ENCODE measurements at regions not wholly inside any gene's neighbourhood (a gene's known extent, or its start where the extent isn't known, plus 50 kb on each side); places are given as distances from the start of the nearest gene placed in this dataset.
"Not testable (repeated sequence)": the region's sequence is repeated elsewhere in the genome, so short reads cannot be mapped to it uniquely, and the experiment has no call there.

DNA sequence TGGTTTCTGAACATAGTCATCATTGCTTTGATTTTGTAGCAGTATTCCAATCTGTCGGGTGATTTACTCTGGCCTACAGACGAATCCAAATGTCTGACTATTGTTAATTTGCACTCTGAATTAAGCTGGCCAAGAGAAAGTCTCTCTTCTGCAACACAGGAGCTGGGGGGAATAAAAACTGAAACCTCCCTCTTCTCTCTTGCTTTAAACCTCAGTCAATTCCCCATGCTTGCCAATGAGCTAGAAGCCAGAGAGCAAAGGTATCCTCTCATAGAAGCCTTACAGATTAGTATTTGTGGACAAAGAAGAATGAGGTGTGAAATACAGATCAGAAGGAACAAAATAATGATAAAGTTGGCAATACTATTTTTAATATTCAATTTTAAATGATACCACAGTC, 353.9 kb upstream of the CDH10 start:
- DNase-seq (ENCODE audit: extremely low read depth in 1 of 11, low read depth in 9 of 11, low spot score in 4 of 11), result no peak

DNA sequence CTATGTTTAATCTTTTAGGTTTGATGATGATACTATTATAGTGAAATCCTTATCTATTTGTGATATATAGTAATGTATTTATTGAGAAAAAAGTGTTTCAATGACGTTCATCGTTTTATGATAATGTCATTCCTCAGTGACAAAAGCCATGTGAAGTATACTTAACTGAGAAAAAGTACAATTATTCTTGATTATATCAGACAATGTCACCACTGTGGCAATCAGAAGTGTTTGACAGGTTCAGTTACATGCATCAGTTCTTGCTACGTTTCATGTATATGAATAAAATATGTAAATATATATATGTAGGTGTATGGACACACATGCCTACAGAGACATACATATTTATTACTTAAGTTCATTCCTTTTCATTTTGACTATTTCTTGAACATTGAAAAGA, 341.5 kb upstream of the CDH10 start:
- no peak for DNase-seq (ENCODE audit: extremely low read depth in 1 of 11, low read depth in 9 of 11, low spot score in 4 of 11)

DNA sequence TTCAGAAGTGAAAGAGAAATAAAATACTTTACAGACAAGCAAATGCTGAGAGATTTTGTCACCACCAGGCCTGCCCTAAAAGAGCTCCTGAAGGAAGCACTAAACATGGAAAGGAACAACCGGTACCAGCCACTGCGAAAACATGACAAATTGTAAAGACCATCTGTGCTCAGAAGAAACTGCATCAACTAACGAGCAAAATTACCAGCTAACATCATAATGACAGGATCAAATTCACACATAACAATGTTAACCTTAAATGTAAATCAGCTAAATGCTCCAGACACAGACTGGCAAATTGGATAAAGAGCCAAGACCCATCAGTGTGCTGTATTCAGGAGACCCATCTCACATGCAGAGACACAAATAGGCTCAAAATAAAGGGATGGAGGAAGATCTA, 333.8 kb upstream of the CDH10 start:
- not testable (repeated sequence) for DNase-seq (ENCODE audit: extremely low read depth in 1 of 11, low read depth in 9 of 11, low spot score in 4 of 11)

DNA sequence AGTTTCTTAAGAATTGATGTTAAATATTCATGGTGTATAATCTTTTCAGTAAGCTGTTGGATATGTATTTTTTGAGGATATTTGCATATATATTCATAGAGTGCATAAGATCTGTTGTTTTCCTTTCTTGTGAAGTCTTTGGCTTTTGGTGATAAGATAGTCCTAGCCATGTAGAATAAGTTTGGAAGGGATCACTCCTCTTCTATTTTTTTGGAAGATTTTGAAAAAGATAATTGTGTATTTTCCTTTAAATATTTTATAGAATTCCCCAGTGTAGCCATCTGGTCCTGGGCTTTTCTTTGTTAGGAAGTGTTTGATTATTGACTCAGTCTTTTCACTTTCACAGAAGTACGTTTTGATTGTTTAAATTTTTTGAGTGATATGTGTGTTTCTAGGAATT, 318.8 kb upstream of the CDH10 start:
- DNase-seq (ENCODE audit: extremely low read depth in 1 of 11, low read depth in 9 of 11, low spot score in 4 of 11), result no peak

DNA sequence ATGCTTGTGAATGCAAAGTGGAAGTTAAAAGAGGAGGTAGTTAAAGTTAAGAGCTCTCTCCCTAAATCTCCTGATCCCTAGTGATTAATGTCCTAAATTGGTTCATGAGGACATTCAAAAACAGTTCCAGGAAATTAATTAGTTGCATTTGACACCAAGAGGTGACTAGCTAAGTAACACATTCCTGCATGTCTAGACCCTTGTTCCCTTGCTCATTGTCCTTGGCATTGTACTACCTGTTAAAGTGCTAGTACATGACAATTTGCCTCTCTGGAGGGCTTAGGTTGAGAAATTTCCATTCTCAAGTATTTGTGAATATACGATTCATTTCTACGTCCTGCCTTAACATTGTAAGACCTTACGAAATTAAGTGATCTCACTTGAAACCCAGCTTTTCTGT, 278.6 kb upstream of the CDH10 start:
- DNase-seq (ENCODE audit: extremely low read depth in 1 of 11, low read depth in 9 of 11, low spot score in 4 of 11), result no peak

DNA sequence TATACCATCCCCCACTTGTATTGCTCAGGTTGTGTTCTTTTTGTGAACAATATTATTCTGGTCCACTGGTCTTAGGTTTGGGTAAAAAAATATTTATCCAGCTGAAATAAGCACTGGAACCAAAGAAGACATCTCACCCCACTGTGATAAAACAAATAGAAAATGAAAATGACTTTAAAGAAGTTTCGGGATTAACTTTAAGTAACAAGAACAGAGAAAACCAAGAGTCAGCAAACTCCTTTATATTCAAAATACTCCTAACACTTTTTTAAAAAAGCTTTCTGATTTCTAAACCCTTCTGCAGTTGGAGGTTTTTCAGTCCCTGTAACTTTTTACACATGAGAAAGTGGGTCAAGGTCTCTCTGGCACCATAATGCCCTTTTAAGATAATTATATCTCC, 273.9 kb upstream of the CDH10 start:
- DNase-seq (ENCODE audit: extremely low read depth in 1 of 11, low read depth in 9 of 11, low spot score in 4 of 11), result no peak

DNA sequence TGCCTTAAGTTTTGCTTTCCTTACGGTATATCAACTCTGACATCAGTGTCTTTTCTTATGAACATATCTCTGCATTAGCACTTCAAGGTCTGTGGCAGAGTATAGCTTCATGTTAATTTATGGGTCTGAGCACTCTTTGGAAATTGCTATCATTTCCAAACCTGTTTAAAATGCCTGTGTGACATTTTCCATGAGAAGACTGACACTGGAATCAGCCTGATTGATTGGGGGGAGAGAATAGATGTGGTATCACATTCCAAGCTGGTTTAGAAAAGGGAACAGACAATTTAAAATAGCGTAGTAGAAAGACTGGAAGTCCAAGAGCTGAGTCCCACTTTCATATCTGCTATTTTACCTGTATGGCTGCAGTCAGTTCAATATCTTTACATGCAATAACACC, 272.1 kb upstream of the CDH10 start:
- DNase-seq (ENCODE audit: extremely low read depth in 1 of 11, low read depth in 9 of 11, low spot score in 4 of 11), result no peak

DNA sequence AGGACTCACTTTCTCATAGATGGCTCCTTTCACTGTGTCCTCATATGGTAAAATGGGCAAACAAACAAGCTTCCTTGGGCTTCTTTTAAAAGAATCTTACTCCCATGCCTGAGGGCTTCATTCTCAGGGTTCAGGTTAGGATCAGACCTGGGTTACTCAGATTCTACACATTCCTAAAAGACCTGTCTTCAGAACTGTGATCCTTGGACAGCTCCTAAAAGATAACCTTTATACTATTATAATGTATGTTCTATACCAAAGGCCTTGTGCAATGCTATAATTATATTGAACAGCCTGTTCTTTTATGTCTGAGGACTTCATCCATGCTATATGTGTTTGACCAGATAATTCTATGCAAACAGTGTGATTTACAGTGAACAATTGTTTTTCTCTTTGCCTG, 264.4 kb upstream of the CDH10 start:
- DNase-seq (ENCODE audit: extremely low read depth in 1 of 11, low read depth in 9 of 11, low spot score in 4 of 11), result no peak

DNA sequence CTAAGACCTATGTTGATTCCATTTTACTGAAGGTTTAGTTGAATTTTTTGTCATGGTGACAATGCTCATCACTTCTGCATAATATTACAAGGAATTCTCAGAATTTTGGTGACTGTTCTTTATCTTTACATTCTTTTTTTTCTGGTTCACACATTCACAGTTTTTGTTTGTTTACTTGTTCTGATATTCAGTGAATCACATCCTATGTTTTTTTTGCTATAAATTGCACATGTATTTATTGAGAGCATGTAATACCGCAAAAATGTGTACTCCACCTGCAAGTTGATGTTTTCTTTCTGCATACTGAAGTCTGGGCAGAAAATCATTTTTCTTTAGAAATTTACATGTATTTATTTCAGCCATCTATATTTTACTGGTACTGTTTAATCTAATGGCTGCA, 261.9 kb upstream of the CDH10 start:
- DNase-seq (ENCODE audit: extremely low read depth in 1 of 11, low read depth in 9 of 11, low spot score in 4 of 11), result no peak

DNA sequence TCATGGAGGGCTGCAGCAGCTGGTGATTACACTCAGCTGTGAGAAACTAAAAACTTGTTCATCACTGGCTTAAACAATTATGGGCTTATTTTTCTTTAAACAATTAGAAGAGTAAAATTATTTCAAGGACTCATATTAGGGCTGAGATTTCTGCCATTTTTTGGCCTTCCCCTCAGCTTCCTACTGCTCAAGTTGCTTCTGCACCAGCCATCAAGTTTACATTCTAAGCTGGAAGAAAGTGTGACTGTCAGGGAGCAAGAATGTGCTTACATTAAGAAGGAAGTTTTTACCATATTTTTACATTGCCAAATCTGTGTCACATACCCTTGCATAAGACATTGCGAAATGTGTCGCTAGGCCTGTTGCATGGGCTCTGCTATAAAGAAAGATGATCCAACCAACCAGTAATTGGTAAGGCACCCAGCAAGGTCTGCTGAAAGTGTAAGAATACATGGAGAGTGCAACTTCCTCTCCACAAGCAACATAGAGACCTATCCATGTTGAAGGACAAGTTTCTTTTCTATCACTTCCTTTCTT, 260.3 kb upstream of the CDH10 start:
- no peak for DNase-seq (ENCODE audit: extremely low read depth in 1 of 11, low read depth in 9 of 11, low spot score in 4 of 11)

DNA sequence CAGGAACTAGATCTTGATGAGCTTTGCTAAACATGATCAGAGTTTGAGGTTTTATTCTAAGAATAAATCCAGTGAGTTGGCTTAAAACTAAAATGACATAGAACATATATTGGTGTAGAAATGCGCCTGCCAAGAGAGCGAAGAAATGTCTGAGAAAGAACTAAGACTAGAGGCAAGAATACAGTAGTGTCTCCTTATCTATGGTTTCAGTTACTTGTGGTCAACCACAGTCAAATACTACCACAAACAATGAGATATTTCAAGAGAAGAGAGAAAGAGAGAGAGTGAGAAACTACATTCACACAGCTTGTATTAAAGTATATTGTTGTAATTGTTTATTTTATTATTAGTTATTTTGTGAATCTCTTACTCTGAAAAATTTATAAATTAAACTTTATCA, 254.4 kb upstream of the CDH10 start:
- no peak for DNase-seq (ENCODE audit: extremely low read depth in 1 of 11, low read depth in 9 of 11, low spot score in 4 of 11)

DNA sequence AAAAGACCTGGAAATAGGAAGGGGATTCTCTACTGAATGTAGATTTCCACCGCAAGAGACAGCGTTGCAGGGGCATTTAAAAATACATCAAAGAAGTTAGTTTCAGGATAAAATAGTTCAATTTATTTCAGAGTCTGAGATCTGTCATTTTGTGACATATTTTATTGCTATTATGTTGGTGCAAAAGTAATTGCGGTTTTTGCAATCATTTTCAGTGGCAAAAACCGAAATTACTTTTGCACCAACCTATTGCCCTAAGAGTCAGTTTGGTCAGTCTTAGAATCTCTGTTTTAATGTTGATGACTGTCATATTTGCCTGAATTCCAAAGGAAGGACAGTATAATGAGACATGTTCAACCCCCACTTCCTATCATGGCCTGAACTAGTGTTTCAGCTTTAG, 219.5 kb upstream of the CDH10 start:
- DNase-seq (ENCODE audit: extremely low read depth in 1 of 11, low read depth in 9 of 11, low spot score in 4 of 11), result no peak

DNA sequence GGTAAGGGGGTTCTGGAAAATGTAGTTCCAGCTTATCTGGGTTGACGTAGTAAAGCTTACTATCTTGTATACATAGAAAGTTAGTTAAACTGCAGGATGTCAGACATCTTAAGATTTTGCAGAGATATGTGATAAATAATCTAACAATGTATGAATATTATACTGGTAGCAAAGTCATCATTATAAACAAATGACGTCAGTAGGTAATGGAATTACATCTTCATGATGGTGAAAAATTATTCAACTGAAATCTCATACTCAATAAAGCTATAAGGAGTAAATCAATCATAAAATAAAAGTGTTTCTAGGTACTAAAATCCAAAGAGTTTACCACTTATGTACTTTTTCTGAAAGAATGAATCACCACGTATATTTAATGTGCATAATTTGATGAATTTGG, 217.3 kb upstream of the CDH10 start:
- DNase-seq (ENCODE audit: extremely low read depth in 1 of 11, low read depth in 9 of 11, low spot score in 4 of 11), result no peak

DNA sequence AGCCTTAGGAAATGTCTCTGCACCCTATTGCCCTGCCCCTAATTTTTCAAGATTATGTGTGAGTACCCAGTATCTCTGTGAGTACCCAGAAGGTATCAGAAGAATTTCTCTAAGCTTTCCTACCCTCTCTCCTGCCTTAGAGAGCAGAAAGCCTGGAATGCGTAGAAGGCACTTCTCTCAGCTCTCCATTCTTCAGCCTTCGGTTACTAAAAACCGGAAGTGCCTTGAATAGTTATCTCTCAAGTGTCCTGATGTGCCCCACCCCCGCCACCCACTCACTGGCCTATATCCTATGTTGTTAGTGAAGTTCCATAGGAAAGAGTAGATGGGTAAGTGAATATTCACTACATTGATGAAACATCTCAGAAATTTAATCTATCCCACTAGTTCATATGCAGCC, 210.7 kb upstream of the CDH10 start:
- no peak for DNase-seq (ENCODE audit: extremely low read depth in 1 of 11, low read depth in 9 of 11, low spot score in 4 of 11)

DNA sequence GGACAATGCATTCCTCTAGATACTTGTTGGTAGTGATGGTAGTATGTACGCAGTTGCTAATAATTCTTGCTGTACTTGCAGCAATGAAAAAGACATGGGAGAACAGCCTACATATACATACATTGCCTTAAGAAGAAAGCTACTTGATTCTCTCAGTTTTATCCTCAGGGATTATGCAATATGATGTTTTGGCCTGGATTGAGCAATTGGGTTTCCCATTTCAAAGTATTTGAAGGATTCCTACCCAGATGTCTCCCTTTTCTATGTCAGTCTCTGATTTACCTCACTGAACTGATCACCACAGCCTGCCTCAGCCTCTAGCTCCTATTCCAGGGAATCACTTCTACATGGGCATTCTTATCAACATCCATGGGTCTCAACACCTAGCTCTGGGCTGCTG, 210.1 kb upstream of the CDH10 start:
- no peak for DNase-seq (ENCODE audit: extremely low read depth in 1 of 11, low read depth in 9 of 11, low spot score in 4 of 11)

DNA sequence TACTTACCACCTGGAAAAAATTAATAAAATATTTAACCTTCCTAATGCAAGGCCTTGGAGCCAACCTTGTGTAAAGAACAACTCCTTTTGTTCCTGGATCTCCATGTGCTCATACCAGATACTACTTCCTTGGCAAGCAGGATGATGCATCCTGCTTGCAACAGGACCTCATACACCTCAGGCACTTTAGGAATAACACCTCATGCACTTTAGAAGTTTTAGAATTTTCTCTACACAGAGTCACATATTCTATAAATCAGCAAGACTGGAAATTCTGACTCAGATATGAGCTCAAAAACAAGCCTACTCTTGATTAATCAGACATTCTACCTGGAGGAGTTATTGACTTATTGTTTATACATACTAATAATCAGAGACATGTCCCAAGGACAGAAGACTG, 209.6 kb upstream of the CDH10 start:
- no peak for DNase-seq (ENCODE audit: extremely low read depth in 1 of 11, low read depth in 9 of 11, low spot score in 4 of 11)

DNA sequence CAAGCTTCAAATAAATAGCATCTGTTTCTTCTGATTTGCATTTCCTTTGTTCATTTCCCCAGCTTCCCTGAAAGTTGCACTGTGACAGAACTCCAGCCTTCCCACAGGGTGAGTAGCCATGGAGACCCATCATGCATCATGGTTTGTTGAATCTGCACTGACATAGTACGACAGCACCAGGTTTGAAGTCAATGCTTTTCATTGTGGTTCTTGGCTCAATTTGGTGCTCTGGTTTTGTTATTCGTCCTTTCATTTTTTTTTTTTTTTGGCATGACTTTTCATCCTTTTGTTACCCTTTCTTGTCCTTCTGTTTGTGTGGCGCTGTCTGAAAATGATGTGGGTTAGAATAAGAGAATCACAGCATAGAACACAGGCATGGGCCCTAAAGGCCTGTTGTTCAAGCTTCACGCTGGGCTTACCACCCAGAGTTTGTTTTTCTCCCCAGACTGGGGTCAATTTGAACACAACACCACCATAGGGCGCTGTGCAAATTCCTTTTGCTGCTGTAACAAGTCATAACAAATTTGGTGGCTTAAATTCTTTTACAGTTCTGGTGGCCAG, 206.2 kb upstream of the CDH10 start:
- no peak for DNase-seq (ENCODE audit: extremely low read depth in 1 of 11, low read depth in 9 of 11, low spot score in 4 of 11)

DNA sequence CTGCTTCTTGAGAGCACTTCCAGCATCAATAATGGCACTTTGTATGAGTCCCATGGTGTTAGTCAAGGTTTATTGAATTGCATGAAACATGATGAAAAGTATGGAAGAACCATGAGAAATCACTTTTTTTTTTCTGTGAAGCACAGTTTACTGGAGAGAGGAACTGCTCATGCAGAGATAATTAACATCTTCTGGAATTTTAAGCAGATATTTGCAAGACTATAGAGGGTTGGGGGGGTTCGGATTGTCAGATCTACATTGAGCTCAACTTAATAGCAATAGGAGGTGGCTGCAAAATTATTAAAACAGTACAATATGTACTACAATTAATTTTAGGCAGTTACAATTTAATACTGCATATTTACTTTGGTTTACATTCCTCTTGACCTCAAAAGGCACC, 204.4 kb upstream of the CDH10 start:
- no peak for DNase-seq (ENCODE audit: extremely low read depth in 1 of 11, low read depth in 9 of 11, low spot score in 4 of 11)

DNA sequence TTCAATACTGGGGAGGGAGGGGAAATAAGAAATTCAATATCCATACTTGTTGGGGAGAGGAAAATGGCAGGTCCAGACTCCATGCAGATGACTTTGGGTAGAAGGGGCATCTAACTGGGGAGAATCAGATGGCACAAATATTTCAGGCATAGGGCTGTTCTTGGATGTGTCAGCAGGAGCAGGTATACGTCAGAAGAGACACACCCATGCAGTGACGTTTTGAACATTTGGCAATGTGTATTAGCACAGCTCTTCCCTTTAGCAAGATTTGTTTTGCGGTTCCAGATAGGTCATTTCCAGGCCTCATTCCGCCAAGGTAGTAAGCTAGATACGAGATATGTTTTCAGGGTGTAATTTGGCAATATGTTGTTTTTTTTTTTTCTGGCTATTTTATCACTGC, 187.2 kb upstream of the CDH10 start:
- DNase-seq (ENCODE audit: extremely low read depth in 1 of 11, low read depth in 9 of 11, low spot score in 4 of 11), result no peak

DNA sequence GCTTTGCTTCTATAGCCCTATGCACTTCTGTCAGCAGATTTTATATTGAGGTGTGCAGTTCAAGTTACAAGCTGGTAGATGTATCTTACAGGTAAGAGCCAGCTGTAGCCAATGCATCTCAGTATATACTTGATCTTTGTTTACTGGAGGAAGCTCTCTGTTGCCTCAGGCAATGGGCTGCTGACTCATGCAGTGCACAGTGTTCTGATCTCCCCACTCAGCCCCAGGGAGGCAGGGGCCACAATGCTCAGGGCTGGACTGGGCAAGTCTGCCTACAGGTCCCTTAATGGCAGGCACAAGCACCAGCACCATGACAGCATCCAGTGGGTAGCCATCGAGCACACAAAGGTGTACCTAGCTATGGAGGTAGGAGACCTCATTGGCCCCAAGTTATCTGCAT, 178.8 kb upstream of the CDH10 start:
- DNase-seq (ENCODE audit: extremely low read depth in 1 of 11, low read depth in 9 of 11, low spot score in 4 of 11), result no peak

DNA sequence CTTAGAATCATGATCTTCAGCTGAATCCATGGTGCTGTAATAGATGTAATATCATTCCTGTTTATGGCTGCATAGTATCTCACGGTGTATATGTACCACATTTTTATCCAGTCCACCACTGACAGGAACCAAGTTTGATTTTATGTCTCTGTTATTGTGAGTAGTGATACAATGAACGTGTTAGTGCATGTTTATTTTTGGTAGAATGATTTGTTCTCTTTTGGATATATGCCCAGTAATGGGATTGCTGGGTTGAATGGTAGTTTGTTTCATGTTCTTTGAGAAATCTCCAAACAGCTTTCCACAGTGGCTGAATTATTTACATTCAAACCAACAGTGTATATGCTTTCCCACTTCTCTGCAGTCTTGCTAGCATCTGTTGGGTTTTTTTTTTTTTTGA, 175.1 kb upstream of the CDH10 start:
- DNase-seq (ENCODE audit: extremely low read depth in 1 of 11, low read depth in 9 of 11, low spot score in 4 of 11), result no peak

DNA sequence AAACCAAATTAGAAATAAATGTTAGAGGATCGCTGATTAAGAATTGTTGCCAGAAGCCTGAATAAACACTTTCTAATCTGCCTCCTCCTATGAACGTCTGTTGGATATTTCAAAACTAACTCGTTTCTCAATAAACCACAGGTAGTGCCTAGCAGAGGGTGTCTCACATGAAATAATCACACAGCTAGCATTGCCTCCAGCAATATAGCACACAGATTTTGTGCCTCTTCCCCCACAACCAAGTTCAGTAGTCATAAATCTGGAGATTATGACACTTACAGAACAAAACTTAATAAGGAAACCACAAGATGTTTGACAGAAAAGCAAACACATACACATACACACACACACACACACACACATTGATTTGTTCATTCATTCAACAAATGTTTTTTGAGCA, 173.2 kb upstream of the CDH10 start:
- no peak for DNase-seq (ENCODE audit: extremely low read depth in 1 of 11, low read depth in 9 of 11, low spot score in 4 of 11)

Data from renal cortex interstitium (tissue), 11 donors.